HG02623 (cell line): ENCODE measurements at regions not wholly inside any gene's neighbourhood (a gene's known extent, or its start where the extent isn't known, plus 50 kb on each side); places are given as distances from the start of the nearest gene placed in this dataset.
"Not testable (repeated sequence)": the region's sequence is repeated elsewhere in the genome, so short reads cannot be mapped to it uniquely, and the experiment has no call there.

Experiments
- ATAC-seq: cut with Tn5 transposase; IDR thresholded peaks from one replicate; pipeline ENCODE4 v1.9.1; 2021; ENCODE audit warnings: moderate library complexity; ENCODE audit not compliant: unreplicated experiment

DNA sequence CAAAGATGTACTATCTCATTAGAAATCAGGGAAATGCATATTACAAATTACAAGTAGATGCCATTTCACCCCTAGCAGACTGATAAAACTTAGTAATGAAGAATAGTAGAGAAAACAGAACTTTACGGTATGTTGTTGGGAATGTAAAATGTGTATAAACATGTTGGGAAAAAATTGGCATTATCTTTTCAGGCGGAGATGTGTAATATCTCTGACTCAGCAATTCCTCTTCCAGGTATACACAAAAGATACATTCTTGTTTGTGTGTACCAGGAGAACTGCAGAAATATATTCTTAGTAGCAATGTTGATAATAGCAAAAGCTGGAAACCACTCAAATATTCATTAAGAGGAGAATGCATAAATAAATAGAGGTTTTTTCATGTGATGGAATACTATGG, 204.5 kb downstream of the LPIN1 start:
- no peak for ATAC-seq

DNA sequence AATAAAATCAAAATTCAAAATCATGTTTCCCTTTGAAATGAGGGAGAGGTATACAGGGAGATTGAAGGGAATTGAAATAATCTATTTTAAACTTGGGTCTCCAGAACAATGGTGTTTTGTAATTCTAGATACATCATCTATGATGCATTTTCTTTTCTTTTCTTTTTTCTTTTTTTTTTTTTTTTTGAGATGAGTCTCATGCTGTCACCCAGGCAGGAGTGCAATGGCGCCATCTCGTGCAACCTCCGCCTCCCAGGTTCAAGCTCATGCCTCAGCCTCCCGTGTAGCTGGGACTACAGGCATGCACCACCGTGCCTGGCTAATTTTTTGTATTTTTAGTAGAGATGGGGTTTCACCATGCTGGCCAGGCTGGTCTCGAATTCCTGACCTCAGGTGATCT, 205.1 kb downstream of the LPIN1 start:
- not testable (repeated sequence) for ATAC-seq

DNA sequence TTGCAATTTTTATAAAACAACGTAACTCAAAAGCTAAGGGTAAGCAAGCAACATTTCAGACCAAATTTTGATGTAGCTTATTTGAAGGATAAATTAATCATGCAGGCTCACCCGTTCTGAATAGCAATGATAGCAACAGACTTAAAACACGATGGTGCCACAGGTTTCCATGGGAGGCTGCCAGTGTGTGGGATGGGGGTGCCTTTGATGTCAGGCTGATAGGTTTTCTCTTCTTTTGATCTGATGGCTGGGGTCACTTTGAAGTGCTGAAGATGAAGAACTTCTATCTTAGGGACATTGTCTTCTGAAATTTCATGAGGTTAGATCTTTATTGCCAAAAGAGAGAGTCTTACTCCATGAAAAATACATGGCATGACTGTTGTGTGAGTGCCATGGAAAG, 206.8 kb downstream of the LPIN1 start:
- ATAC-seq: no peak

DNA sequence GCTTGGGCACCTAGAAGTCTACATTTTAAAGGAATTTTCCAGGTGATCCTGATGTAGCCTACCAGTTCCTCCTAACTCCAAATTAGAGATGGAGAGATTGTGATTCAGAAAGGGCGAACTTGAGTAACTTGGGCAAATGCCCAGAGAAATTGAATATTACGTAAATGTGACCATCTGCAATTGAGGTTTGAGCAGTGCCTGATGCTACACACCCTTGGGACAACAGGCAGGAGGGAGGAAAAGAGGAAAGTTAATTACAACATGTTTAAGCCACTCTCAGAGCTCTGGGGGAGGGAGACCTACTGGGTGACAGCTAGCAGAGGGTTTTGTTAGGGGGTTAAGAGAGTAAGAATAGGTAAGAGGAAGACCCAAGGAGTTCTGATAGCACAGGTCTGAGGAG, 208.9 kb downstream of the LPIN1 start:
- ATAC-seq: no peak

GRCh38 chr2:11955884-11956291, 209.5 kb downstream of the LPIN1 start:
- no peak for ATAC-seq

DNA sequence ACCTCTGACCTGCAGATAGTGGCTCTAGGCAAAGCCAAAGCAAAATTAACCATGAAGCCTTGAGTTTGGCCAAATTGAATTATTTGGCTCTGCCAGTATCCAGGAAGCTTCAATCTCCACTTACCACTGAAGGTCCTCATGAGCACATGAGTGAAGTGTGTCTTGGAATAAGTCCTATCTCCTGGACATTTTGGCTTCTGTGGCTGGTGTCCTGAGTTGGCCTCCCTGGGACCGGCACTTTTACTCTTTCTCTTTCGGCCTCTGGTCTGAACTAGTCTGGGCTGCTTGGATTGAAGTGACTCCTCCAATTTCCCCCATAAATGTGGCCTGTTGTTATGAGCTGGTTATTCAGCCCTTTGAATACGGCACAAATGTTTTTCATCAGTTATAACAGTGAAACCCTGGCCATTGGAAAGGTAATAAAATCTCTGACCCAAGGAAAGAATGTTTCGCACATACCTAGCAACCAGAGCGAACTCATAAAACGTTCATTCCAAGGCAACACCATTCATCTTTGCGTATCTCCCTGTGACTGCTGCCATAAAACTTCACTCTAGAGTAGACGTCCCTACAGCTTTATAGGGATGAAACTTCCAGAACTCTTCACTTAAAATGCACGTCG, 216.4 kb downstream of the LPIN1 start:
- ATAC-seq: no peak

GRCh38 chr2:11963966-11964365, 217.5 kb downstream of the LPIN1 start:
- no peak for ATAC-seq

GRCh38 chr2:11967946-11968465, 221.6 kb downstream of the LPIN1 start:
- ATAC-seq: no peak

DNA sequence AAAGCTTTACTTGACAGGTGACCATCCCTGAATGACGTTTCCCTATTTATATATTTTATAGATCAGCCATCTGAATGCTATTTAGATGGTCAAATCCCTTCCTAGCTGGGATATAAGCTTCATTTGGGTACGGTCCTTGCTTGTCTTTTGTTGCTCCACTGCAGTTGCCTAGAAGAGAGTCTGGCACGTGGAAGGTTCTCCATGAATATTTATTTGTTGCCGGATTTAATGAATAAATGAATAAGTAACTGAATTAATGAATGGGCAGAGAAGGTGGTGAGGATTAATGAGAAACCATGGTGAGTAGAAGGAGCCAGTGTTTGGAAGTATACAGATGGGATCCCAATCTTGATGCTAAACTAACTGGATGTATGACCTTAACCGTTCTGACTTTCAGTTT, 222.1 kb downstream of the LPIN1 start:
- ATAC-seq: no peak

GRCh38 chr2:11969774-11970173, 223.3 kb downstream of the LPIN1 start:
- no peak for ATAC-seq

DNA sequence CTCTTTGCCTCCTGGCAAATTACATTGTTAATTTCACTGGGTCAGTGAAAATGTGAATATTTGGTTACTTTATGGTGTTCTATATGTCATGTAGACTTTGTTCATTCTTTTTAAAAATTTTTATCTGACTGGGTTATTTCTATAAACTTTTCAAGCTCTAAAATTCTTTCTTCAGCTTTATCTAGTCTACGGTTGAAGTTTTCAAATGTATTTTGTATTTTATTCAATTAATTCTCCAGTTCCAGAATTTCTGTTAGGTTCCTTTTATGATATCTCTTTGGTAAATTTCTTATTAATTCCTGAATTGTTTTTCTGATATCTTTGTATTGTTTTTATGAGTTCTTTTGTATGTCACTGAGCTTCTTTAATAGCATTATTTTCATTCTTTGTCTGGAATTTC, 228.1 kb downstream of the LPIN1 start:
- no peak for ATAC-seq

DNA sequence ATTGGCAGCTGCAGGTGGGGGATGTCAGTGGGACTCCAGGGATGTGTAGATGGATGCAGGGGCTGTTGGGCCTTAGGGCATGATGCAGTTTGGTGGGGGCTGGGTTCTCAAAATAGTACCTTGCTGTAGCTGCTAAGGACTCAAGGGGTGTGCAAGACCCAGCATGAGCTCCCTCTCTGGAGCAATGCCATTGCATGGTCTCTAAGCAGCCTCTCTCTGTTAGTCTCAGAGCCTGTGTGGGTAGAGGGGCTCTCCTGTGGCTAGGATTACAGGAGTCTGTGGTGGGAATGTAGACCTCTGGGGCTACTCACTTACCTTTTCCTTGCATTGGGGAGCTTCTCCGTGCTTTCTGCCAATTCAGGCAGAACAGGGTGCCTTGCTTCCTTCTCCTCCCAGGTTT, 228.9 kb downstream of the LPIN1 start:
- ATAC-seq: no peak

- ATAC-seq: no peak
Observed at GRCh38 chr2:11976073-11976472, 229.6 kb downstream of the LPIN1 start.

DNA sequence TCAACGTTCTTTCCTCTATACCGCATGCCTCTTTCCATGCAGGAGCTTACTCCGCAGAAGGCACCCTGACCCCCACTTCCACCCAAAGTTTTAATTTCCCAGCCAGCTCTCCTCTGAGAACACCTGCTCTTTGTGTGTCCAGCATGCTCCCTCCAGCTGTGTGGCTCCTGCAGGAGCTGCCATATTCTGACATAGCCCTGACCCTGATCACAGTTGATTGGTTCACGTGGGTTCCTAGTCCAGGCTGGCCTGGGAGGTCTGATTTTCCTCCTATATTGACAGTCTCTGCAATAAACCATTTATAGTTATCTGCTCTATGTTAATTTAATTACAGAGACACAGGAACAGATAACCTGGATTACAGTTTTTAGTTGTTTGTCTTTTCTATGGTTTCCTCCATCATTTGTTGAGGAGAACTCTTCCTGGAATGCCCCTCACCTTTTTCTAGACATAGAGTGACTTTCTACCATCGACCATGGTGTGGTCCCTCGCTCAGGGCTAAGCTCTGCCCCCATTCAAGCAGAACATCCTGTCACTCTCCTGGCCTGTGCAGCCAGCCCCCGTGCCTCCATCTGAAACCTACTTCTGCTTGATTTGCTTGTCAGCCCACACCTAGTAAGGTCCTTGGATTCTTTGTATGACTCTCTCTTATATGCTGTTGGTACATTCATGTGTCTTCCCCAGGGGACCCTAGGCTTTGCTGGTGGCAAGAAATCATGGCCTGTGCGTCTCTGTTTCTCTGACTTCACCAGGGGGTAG, 231.5 kb downstream of the LPIN1 start:
- ATAC-seq: no peak

- no peak for ATAC-seq
Observed at GRCh38 chr2:11980809-11981208, 234.4 kb downstream of the LPIN1 start.

- no peak for ATAC-seq
Observed at GRCh38 chr2:11983401-11983800, 237.0 kb downstream of the LPIN1 start.

- ATAC-seq: no peak
Observed at GRCh38 chr2:11983870-11984269, 237.4 kb downstream of the LPIN1 start.

- no peak for ATAC-seq
Observed at GRCh38 chr2:11984316-11985158, 238.1 kb downstream of the LPIN1 start.

- ATAC-seq: no peak
Observed at GRCh38 chr2:11985817-11986566, 239.6 kb downstream of the LPIN1 start.

GRCh38 chr2:11987151-11987550, 240.7 kb downstream of the LPIN1 start:
- ATAC-seq: no peak
